Stimulated activated CD8-positive, alpha-beta memory T cell treated with anti-CD3 and anti-CD28 coated beads, Interleukin-4, amount 100 ng/mL, for 4 hours (primary cell): ENCODE measurements at regions not wholly inside any gene's neighbourhood (a gene's known extent, or its start where the extent isn't known, plus 50 kb on each side); places are given as distances from the start of the nearest gene placed in this dataset.

ENCODE experiments used
- DNase-seq, 2 donors: peaks; one replicate each; pipeline ENCODE4 v3.0.0-alpha.2; 2020; ENCODE audit warnings: low read depth in 2 of 2, low spot score in 1 of 2

GRCh38 chr6:163827143-163827542 is 412.6 kb downstream of the QKI start:
- no peak for DNase-seq

GRCh38 chr6:163826629-163827028 is 412.1 kb downstream of the QKI start:
- no peak for DNase-seq

GRCh38 chr6:163825033-163825432 is 410.5 kb downstream of the QKI start:
- no peak for DNase-seq

- DNase-seq, result no peak
Observed at GRCh38 chr6:163823577-163823976, 409.1 kb downstream of the QKI start.

- no peak for DNase-seq
Observed at GRCh38 chr6:163820745-163821458, 406.4 kb downstream of the QKI start.

GRCh38 chr6:163820171-163820570 is 405.7 kb downstream of the QKI start:
- DNase-seq, result no peak

- DNase-seq, result no peak
Observed at GRCh38 chr6:163818719-163819118, 404.2 kb downstream of the QKI start.

GRCh38 chr6:163816441-163816840 is 401.9 kb downstream of the QKI start:
- DNase-seq, result no peak

GRCh38 chr6:163815796-163816195 is 401.3 kb downstream of the QKI start:
- no peak for DNase-seq

- DNase-seq, result no peak
Observed at GRCh38 chr6:163814494-163815364, 400.2 kb downstream of the QKI start.

GRCh38 chr6:163813979-163814493 is 399.5 kb downstream of the QKI start:
- DNase-seq, result no peak

GRCh38 chr6:163811317-163811716 is 396.8 kb downstream of the QKI start:
- no peak for DNase-seq

GRCh38 chr6:163809364-163809763 is 394.8 kb downstream of the QKI start:
- DNase-seq, result no peak

GRCh38 chr6:163808871-163809270 is 394.4 kb downstream of the QKI start:
- no peak for DNase-seq

GRCh38 chr6:163808231-163808630 is 393.7 kb downstream of the QKI start:
- no peak for DNase-seq

- no peak for DNase-seq
Observed at GRCh38 chr6:163806755-163807499, 392.4 kb downstream of the QKI start.

GRCh38 chr6:163804991-163805390 is 390.5 kb downstream of the QKI start:
- DNase-seq, result no peak

GRCh38 chr6:163802267-163802666 is 387.7 kb downstream of the QKI start:
- DNase-seq, result no peak

GRCh38 chr6:163797296-163797845 is 382.9 kb downstream of the QKI start:
- no peak for DNase-seq

GRCh38 chr6:163793011-163793983 is 378.8 kb downstream of the QKI start:
- DNase-seq, result no peak
